IMR-90 (cell line): ENCODE measurements at regions not wholly inside any gene's neighbourhood (a gene's known extent, or its start where the extent isn't known, plus 50 kb on each side); places are given as distances from the start of the nearest gene placed in this dataset.

Experiments
- ATAC-seq: fragments of 200-7000 bp; cut with Tn5 transposase; 2 replicates; pipeline ENCODE4 v1.9.1; 2020; ENCODE audit warnings: low read depth, mild to moderate bottlenecking, moderate library complexity
- BruUV-seq: library from RNA; stranded (reverse); fragments of 400-500 nt; replicated peaks from 2 replicates; lab custom pipeline; 2021; lab: Mats Ljungman, UMichigan
- CTCF ChIA-PET: fragments of 300-600 bp; formaldehyde crosslinking; extraction: SDS; loops from one replicate; lab custom pipeline; 2021; ENCODE audit warnings: antibody characterized with exemption; lab: Yijun Ruan, JAX
- POLR2A ChIA-PET: fragments of 300-600 bp; sonication (Branson Sonifier 250); formaldehyde crosslinking; loops from one replicate; lab custom pipeline; 2022; ENCODE audit warnings: antibody characterized with exemption; ENCODE audit not compliant: unreplicated experiment; lab: Charles Lee
- DNase-seq: peaks from one replicate; pipeline ENCODE4 v3.0.0; 2013
- H2AFZ ChIP-seq: replicated peaks from 2 replicates; pipeline ENCODE3; 2013; ENCODE audit warnings: low read length, mild to moderate bottlenecking; ENCODE audit not compliant: poor library complexity
- H2AK5ac ChIP-seq: 2 replicates; pipeline ENCODE4 v1.6.1; 2013; ENCODE audit warnings: low read depth, low read length, inconsistent platforms
- H2AK9ac ChIP-seq: replicated peaks from 2 replicates; pipeline ENCODE3; 2013; ENCODE audit warnings: mild to moderate bottlenecking, low read depth, low read length, moderate library complexity; ENCODE audit not compliant: poor library complexity
- H2BK120ac ChIP-seq: 2 replicates; pipeline ENCODE4 v1.6.1; 2013; ENCODE audit warnings: low read depth, low read length, inconsistent platforms
- H2BK15ac ChIP-seq: 3 replicates; pipeline ENCODE4 v1.6.1; 2013; ENCODE audit warnings: low read depth, low read length, inconsistent platforms
- H2BK20ac ChIP-seq: 2 replicates; pipeline ENCODE4 v1.6.1; 2013; ENCODE audit warnings: low read depth, mild to moderate bottlenecking, inconsistent platforms, low read length, moderate library complexity
- H2BK5ac ChIP-seq: 2 replicates; pipeline ENCODE4 v1.6.1; 2013; ENCODE audit warnings: mild to moderate bottlenecking, low read depth, low read length, inconsistent platforms; ENCODE audit not compliant: poor library complexity, severe bottlenecking
- H3K14ac ChIP-seq: replicated peaks from 2 replicates; pipeline ENCODE4 v1.6.1; 2013; ENCODE audit warnings: low read depth, low read length, inconsistent platforms
- H3K18ac ChIP-seq: 2 replicates; pipeline ENCODE4 v1.6.1; 2013; ENCODE audit warnings: low read depth, low read length, control low read depth
- H3K23ac ChIP-seq: 2 replicates; pipeline ENCODE4 v1.6.1; 2013; ENCODE audit warnings: low read depth, low read length, inconsistent platforms
- H3K27ac ChIP-seq: 2 replicates; pipeline ENCODE4 v1.5.1; 2013; ENCODE audit warnings: mild to moderate bottlenecking, control low read depth, low read length; ENCODE audit not compliant: insufficient read depth
- H3K27me3 ChIP-seq: 2 replicates; pipeline ENCODE4 v1.6.1; 2013; ENCODE audit warnings: low read length; ENCODE audit not compliant: control insufficient read depth, insufficient read depth
- H3K36me3 ChIP-seq: 2 replicates; pipeline ENCODE4 v1.6.1; 2013; ENCODE audit warnings: low read length, mixed read lengths; ENCODE audit not compliant: control insufficient read depth, insufficient read depth
- H3K4ac ChIP-seq: 2 replicates; pipeline ENCODE4 v1.6.1; 2013; ENCODE audit warnings: low read depth, low read length, inconsistent platforms
- H3K4me1 ChIP-seq: 2 replicates; pipeline ENCODE4 v1.6.1; 2013; ENCODE audit warnings: low read length, mixed read lengths; ENCODE audit not compliant: control insufficient read depth, insufficient read depth
- H3K4me2 ChIP-seq: 2 replicates; pipeline ENCODE4 v1.6.1; 2013; ENCODE audit warnings: low read depth, mild to moderate bottlenecking, control low read depth, low read length, moderate library complexity
- H3K4me3 ChIP-seq: 2 replicates; pipeline ENCODE4 v1.5.1; 2013; ENCODE audit warnings: low read depth, mild to moderate bottlenecking, control low read depth, low read length, moderate library complexity; ENCODE audit not compliant: insufficient read depth
- H3K56ac ChIP-seq: 2 replicates; pipeline ENCODE4 v1.6.1; 2013; ENCODE audit warnings: low read length, inconsistent platforms; ENCODE audit not compliant: insufficient read depth; ENCODE audit errors: extremely low read depth
- H3K79me1 ChIP-seq, 2 experiments: 2 replicates each; pipeline ENCODE4 v1.6.1; 2013; ENCODE audit warnings: low read length in 2 of 2, inconsistent platforms in 1 of 2, low read depth in 1 of 2
- H3K9ac ChIP-seq: 2 replicates; pipeline ENCODE4 v1.6.1; 2013; ENCODE audit warnings: low read depth, low read length, control low read depth
- H3K9me1 ChIP-seq: 2 replicates; pipeline ENCODE4 v1.6.1; 2013; ENCODE audit warnings: low read length, inconsistent platforms; ENCODE audit not compliant: insufficient read depth
- H3K9me3 ChIP-seq: 2 replicates; pipeline ENCODE4 v1.6.1; 2013; ENCODE audit warnings: low read length; ENCODE audit not compliant: control insufficient read depth, insufficient read depth
- H4K20me1 ChIP-seq: 2 replicates; pipeline ENCODE4 v1.6.1; 2013; ENCODE audit warnings: low read length, inconsistent platforms; ENCODE audit not compliant: insufficient read depth
- H4K5ac ChIP-seq: 2 replicates; pipeline ENCODE4 v1.6.1; 2013; ENCODE audit warnings: mild to moderate bottlenecking, low read depth, low read length, control low read depth
- H4K8ac ChIP-seq, 2 experiments: 2 replicates each; pipeline ENCODE4 v1.6.1; 2013; ENCODE audit warnings: low read depth in 2 of 2, low read length in 2 of 2, control low read depth in 1 of 2, inconsistent platforms in 1 of 2
- H4K91ac ChIP-seq: 2 replicates; pipeline ENCODE4 v1.6.1; 2013; ENCODE audit warnings: low read depth, low read length, inconsistent platforms; ENCODE audit not compliant: insufficient read depth
- FOS ChIP-seq: fragments of 150-350 bp; IDR thresholded peaks from 2 replicates; pipeline ENCODE4 v1.6.1; 2016; ENCODE audit warnings: low read depth, low read length
- MXI1 ChIP-seq: IDR thresholded peaks from 2 replicates; pipeline ENCODE4 v1.6.1; 2012; ENCODE audit warnings: low read depth, mild to moderate bottlenecking, low read length, moderate library complexity, borderline replicate concordance
- NFE2L2 ChIP-seq: fragments of 150-350 bp; IDR thresholded peaks from 2 replicates; pipeline ENCODE4 v1.6.1; 2016; ENCODE audit warnings: low read depth, mild to moderate bottlenecking, low read length
- POLR2A ChIP-seq: IDR thresholded peaks from 2 replicates; pipeline ENCODE4 v1.6.1; 2012; ENCODE audit warnings: mild to moderate bottlenecking, low read depth, low read length
- RAD21 ChIP-seq: IDR thresholded peaks from 2 replicates; pipeline ENCODE4 v1.6.1; 2012; ENCODE audit warnings: low read length, improper control_type of control experiment
- RCOR1 ChIP-seq: IDR thresholded peaks from 2 replicates; pipeline ENCODE4 v1.6.1; 2012; ENCODE audit warnings: mild to moderate bottlenecking, low read length, improper control_type of control experiment; ENCODE audit not compliant: insufficient replicate concordance
- RFX5 ChIP-seq: IDR thresholded peaks from 2 replicates; pipeline ENCODE4 v1.8.0; 2012; ENCODE audit warnings: low read depth, mild to moderate bottlenecking, low read length, moderate library complexity
- SMC3 ChIP-seq: fragments of 150-350 bp; IDR thresholded peaks from 2 replicates; pipeline ENCODE4 v1.6.1; 2016; ENCODE audit warnings: low read depth, mild to moderate bottlenecking, antibody characterized with exemption, low read length, moderate library complexity
- whole genome bisulfite sequencing, 2 experiments: methylation state at CpG; one replicate each; pipeline versions ENCODE4 v1.1.5 to v1.1.7; 2013; ENCODE audit warnings: missing lambda C conversion rate in 2 of 2; ENCODE audit not compliant: insufficient read length in 1 of 2; ENCODE audit errors: extremely low coverage in 2 of 2; 5-methylcytosine and 5-hydroxymethylcytosine counted together
- dilution Hi-C: fragments of 300-500 bp; cut with HindIII; formaldehyde crosslinking; loops from one replicate; pipeline ENCODE4 v1.14.3; 2018; ENCODE audit warnings: low sequenced_read_pairs; ENCODE audit not compliant: unreplicated experiment
- in situ Hi-C: fragments of 300-500 bp; cut with MboI; formaldehyde crosslinking; loops from 3 replicates; pipeline ENCODE4 v1.14.3; 2019; ENCODE audit warnings: low sequenced_read_pairs, inconsistent platforms, mixed read lengths
- intact Hi-C: fragments of 100-400 bp; cut with micrococcal nuclease; formaldehyde crosslinking; loops from 2 replicates; pipeline ENCODE4 v1.10.0; 2022
- TF ChIP-seq, protein P1 (sequence below): fragments of 150-350 bp; IDR thresholded peaks from 2 replicates; pipeline ENCODE4 v1.6.1; 2017; ENCODE audit warnings: mild to moderate bottlenecking, antibody characterized with exemption, low read length, low read depth
- TF ChIP-seq, protein P2 (sequence below): fragments of 150-350 bp; IDR thresholded peaks from 2 replicates; pipeline ENCODE4 v1.6.1; 2016; ENCODE audit warnings: low read depth, mild to moderate bottlenecking, low read length, moderate library complexity, borderline replicate concordance
- TF ChIP-seq, protein P3 (sequence below): conservative IDR thresholded peaks from 2 replicates; pipeline ENCODE4 v1.5.1; 2012; ENCODE audit warnings: mild to moderate bottlenecking, low read depth, low read length, improper control_type of control experiment

DNA sequence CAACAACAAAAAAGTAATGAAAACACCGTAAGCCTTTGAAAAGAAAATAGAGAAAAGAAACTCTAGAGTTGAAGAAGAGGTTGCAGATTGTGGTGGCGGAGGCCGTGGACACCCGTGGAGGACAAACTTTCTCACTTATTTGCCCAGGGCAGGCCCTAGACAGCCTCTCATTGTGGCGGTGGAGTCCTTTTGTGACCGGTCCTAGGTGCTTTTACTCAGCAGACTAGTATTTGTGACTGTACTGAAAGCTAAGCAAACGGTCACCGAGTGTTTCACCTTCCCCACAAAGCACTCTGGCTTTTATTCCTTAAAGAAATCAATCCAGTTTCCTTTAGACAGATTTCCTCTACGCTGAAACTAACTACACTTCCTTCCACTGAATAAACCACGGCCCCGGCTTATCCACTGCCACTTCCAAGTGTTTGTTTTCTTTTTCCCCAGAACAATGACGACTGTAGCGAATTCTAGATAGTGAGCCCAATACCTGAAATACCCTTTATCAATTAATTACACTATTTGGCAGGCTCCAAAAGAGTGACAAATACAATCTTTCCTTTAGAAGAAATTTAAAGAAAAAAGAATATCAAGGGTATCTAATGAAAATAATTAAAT is 210.2 kb upstream of the TARS1 start:
- H2BK5ac ChIP-seq: no peak overlapping the region
- 57% methylated on average over 7 of the region's 13 CpGs; no CpG with 5 or more reads in 1 of the 2 experiments for WGBS, 2 experiments
- H2AK9ac ChIP-seq: no peak overlapping the region
- no peak overlapping the region for H3K4me2 ChIP-seq
- no peaks in the 10 kb centered on the region for H3K36me3 ChIP-seq
- CTCF ChIA-PET: no interaction called here
- H3K4me1 ChIP-seq: peaks cover 2% of the 10 kb centered on the region; the same call in 1 of the 2 replicates
- intact Hi-C loops: no loop called here
- H2AK5ac ChIP-seq: no peak overlapping the region
- H4K5ac ChIP-seq: no peak overlapping the region
- H2AFZ ChIP-seq: peak overlapping the region; percentile 71
- H3K27me3 ChIP-seq: no peaks in the 10 kb centered on the region
- no peak overlapping the region for H3K4me3 ChIP-seq
- no peak overlapping the region for H4K91ac ChIP-seq
- peak overlapping the region in 1 of 2 experiments; percentile 22; a peak in 1 of 4 replicates for H4K8ac ChIP-seq
- peak overlapping the region; percentile 6; the same call in 1 of the 3 replicates for H2BK15ac ChIP-seq
- H3K27ac ChIP-seq: no peak overlapping the region
- no peak overlapping the region for H3K4ac ChIP-seq
- in situ Hi-C loops: no loop called here
- H3K14ac ChIP-seq: no peak overlapping the region
- H3K18ac ChIP-seq: 0 out of 2 replicates have a peak overlapping the region, but pooled peaks have one; percentile 2
- POLR2A ChIA-PET: no interaction called here
- no peak overlapping the region for H3K9ac ChIP-seq
- no peak overlapping the region for H3K56ac ChIP-seq
- no peaks in the 10 kb centered on the region for H3K79me1 ChIP-seq
- no peak overlapping the region for H2BK120ac ChIP-seq
- H3K23ac ChIP-seq: no peak overlapping the region
- dilution Hi-C loops: no loop called here
- DNase-seq: no peak
- TF ChIP-seq MXI1 (no peak), RFX5 (no peak), SMC3 (no peak), RCOR1 (no peak), POLR2A (no peak), RAD21 (no peak), FOS (no peak), NFE2L2 (no peak)
- TF ChIP-seq, protein P1, sequence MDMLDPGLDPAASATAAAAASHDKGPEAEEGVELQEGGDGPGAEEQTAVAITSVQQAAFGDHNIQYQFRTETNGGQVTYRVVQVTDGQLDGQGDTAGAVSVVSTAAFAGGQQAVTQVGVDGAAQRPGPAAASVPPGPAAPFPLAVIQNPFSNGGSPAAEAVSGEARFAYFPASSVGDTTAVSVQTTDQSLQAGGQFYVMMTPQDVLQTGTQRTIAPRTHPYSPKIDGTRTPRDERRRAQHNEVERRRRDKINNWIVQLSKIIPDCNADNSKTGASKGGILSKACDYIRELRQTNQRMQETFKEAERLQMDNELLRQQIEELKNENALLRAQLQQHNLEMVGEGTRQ: no peak
- TF ChIP-seq, protein P2, sequence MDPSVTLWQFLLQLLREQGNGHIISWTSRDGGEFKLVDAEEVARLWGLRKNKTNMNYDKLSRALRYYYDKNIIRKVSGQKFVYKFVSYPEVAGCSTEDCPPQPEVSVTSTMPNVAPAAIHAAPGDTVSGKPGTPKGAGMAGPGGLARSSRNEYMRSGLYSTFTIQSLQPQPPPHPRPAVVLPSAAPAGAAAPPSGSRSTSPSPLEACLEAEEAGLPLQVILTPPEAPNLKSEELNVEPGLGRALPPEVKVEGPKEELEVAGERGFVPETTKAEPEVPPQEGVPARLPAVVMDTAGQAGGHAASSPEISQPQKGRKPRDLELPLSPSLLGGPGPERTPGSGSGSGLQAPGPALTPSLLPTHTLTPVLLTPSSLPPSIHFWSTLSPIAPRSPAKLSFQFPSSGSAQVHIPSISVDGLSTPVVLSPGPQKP: no peak
- TF ChIP-seq, protein P3, sequence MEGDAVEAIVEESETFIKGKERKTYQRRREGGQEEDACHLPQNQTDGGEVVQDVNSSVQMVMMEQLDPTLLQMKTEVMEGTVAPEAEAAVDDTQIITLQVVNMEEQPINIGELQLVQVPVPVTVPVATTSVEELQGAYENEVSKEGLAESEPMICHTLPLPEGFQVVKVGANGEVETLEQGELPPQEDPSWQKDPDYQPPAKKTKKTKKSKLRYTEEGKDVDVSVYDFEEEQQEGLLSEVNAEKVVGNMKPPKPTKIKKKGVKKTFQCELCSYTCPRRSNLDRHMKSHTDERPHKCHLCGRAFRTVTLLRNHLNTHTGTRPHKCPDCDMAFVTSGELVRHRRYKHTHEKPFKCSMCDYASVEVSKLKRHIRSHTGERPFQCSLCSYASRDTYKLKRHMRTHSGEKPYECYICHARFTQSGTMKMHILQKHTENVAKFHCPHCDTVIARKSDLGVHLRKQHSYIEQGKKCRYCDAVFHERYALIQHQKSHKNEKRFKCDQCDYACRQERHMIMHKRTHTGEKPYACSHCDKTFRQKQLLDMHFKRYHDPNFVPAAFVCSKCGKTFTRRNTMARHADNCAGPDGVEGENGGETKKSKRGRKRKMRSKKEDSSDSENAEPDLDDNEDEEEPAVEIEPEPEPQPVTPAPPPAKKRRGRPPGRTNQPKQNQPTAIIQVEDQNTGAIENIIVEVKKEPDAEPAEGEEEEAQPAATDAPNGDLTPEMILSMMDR: no peak
- H2BK20ac ChIP-seq: no peak overlapping the region
- H3K9me3 ChIP-seq: peaks cover 4% of the 10 kb centered on the region; the same call in 1 of the 2 replicates
- H4K20me1 ChIP-seq: no peaks in the 10 kb centered on the region
- no peak for ATAC-seq
- no peaks in the 10 kb centered on the region for H3K9me1 ChIP-seq
- BruUV-seq: no TSS peak
